GM13976 (cell line): ENCODE measurements at regions not wholly inside any gene's neighbourhood (a gene's known extent, or its start where the extent isn't known, plus 50 kb on each side); places are given as distances from the start of the nearest gene placed in this dataset.

Source experiments
- DNase-seq: peaks from one replicate; pipeline ENCODE4 v3.0.0; 2012; ENCODE audit warnings: low spot score
- CTCF ChIP-seq: IDR thresholded peaks from 2 replicates; pipeline ENCODE4 v1.5.1; 2012; ENCODE audit warnings: borderline replicate concordance, mild to moderate bottlenecking; ENCODE audit not compliant: insufficient read depth; ENCODE audit errors: extremely low read depth, missing control alignments, control extremely low read depth
- in situ Hi-C: fragments of 300-500 bp; cut with MboI; formaldehyde crosslinking; loops from one replicate; pipeline ENCODE4 v1.12.0; 2022; ENCODE audit warnings: low sequenced_read_pairs, mixed read lengths, inconsistent platforms; ENCODE audit not compliant: unreplicated experiment

- DNase-seq, result no peak
- no peak for TF ChIP-seq CTCF
- in situ Hi-C loops, result no loop called here
Measured at GRCh38 chr6:148143771-148144170, 198.9 kb upstream of the SASH1 start.

DNA sequence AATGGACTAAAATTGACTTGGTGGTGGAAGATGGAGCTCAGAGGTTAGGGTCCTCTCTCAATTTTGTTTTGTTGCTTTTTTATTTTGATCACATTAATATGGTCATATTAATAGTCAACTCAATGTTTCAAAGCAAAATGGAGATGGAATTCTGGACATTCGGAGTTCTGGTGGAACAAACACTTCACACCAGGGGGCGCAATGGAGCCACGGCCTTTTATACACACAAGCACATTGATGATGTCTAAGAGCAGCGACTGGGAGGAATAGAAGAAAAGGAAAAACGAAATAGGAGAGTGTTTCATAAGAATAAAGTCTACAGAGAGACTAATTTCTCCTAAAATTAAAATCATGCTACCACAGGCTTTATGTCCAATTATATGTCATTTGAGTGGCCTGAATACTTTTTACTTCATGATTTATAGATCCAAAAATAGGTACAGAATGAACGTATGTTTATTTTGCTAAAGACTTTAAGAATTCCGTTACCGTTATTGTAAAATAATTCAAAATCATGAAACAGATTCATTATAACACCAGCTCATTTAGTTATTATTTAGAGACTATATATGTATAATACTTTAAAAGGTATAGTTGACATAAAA lies 197.6 kb upstream of the SASH1 start:
- in situ Hi-C loops, result no loop called here
- DNase-seq, result peak; percentile 42

GRCh38 chr6:148146717-148147462 lies 195.7 kb upstream of the SASH1 start:
- no peak for TF ChIP-seq CTCF
- in situ Hi-C loops, result no loop called here
- no peak for DNase-seq

More for the DNA sequence above, 197.6 kb upstream of the SASH1 start:
- peak; percentile 70 for TF ChIP-seq CTCF

DNA sequence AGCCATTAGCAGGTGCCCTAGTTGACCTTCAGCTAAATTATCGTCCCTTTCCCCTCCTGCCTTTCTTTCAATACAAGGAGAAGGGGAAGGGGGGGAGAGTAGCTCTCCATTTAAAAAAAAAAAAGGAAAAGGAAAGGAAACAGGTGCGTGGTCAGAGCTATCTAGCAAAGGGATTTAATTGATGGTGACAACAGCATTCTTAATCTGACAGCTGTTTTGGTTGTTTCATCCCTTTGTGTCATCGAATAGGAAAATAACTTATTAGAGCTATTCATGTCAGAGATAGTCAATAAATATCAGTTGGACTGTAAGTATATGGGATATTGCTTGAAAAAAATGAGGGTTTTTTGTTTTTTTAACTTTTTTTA lies 195.2 kb upstream of the SASH1 start:
- no peak for DNase-seq
- no peak for TF ChIP-seq CTCF
- in situ Hi-C loops, result no loop called here

- no peak for DNase-seq
- in situ Hi-C loops, result loop anchor here (25.0 kb wide), 1 partner anchor 640 kb away; the partner anchor contains the start of gene SAMD5
- no peak for TF ChIP-seq CTCF
Measured at GRCh38 chr6:148151896-148152643, 190.6 kb upstream of the SASH1 start.

GRCh38 chr6:148154668-148155067 lies 188.0 kb upstream of the SASH1 start:
- in situ Hi-C loops, result loop anchor here (25.0 kb wide), 1 partner anchor 642 kb away; the partner anchor contains the start of gene SAMD5
- no peak for TF ChIP-seq CTCF
- no peak for DNase-seq
